ENCODE measurements at regions not wholly inside any gene's neighbourhood (a gene's known extent, or its start where the extent isn't known, plus 50 kb on each side); places are given as distances from the start of the nearest gene placed in this dataset.
"Not testable (repeated sequence)": the region's sequence is repeated elsewhere in the genome, so short reads cannot be mapped to it uniquely, and the experiment has no call there.

DNA sequence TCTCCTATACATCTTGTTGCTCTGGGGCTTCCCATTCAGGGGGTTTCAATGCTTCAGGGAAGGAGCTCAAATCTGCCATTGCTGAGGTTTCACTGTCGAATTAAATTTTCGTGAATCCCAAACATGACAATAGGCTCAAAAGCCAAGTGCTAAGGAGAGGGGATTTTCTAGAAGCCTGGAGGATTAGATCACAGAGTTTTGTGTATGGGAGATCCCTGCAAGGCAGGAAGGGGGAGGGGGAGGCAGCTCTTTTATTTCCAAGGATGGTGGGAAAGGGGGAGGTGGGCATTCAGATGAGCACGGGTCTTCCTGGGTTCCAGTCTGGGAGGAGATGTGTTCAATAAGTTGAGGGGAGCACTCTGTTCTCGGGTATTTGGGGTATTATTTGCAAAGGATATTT lies 69.9 kb upstream of the DLG1 start:
- DNase-seq (ENCODE audit: low spot score): no peak

GRCh38 chr3:197367081-197367780 lies 68.8 kb upstream of the DLG1 start:
- no peak for DNase-seq (ENCODE audit: low spot score)

- DNase-seq (ENCODE audit: low spot score): no peak
Observed at GRCh38 chr3:197366301-197367044, 68.1 kb upstream of the DLG1 start.

DNA sequence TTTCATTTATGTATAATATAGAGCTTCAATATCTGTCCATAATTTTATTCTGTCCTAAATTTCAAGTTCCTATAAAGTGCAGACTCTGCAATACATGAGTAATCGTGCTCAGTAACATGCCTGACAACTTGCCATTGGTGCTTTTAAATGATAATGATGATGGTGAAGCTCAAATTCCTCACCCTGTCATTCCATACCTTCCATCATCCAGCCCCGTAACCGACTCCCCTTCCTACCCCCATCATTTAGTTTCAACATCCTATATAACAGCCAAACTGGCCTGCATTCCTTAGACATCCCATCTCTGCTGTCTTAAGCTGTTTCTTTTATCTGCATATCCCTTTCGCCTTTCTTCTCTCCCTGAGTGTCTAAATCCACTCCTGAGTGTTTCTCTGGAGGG lies 67.2 kb upstream of the DLG1 start:
- DNase-seq (ENCODE audit: low spot score): no peak

GRCh38 chr3:197364410-197365071 lies 66.1 kb upstream of the DLG1 start:
- no peak for DNase-seq (ENCODE audit: low spot score)

DNA sequence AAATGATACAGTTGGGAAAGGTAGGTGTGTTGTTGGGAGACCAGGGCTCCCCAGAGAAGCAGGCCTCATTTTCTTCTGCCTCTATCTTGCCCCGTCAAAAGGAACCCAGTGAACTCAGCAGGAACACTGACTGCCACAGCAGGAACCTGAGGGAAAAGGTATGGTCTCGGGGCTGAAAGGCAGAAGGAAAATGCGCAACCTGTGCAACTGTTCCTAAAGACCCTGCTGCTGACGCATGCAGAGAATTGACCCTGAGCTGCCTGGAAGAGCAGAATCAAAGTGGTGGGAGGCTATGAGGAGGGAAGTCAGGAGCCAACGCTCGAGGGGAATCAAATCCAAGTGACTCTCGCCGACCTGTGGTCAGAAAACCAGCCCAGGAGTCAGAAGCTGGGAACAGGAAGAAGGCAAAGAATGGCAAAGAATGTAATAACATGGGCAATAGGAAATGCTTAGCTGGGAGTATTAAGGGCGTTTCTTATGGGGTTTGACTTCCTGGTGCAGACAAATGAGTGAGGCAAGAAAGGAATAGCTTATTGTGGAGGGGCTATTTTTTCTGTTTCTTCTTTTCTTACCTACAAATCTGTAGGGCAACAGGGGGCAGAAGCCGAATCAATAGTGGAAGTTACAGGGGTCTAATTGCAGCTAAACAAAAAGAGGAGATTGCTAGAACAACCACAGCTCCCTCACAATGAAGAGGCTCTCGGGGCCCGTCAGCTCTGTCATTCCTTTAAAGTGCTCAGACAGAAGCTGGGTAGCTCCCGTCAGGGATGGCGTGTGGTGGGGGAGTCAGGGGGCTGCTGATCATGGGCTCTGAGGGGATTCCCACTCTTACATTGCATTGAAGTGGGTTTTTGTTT lies 65.4 kb upstream of the DLG1 start:
- no peak for DNase-seq (ENCODE audit: low spot score)

DNA sequence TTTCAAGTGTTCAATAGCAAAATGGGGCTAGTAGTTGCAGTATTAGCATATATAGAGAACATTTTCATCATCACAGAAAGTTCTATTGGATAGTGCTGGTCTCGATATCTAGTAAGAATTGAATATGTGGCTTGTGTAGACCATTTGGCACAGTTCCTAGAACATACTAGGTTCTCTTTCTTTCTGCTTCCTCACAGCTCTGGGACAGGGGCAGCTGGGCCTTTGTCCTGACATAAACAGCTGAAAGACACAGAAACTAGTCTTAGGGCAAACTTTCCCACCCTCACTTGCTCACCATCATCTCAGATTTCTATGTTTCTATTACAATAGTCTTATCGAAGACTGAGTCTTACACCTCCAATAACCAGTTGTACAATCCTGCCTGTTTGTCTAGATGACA lies 63.7 kb upstream of the DLG1 start:
- no peak for DNase-seq (ENCODE audit: low spot score)

DNA sequence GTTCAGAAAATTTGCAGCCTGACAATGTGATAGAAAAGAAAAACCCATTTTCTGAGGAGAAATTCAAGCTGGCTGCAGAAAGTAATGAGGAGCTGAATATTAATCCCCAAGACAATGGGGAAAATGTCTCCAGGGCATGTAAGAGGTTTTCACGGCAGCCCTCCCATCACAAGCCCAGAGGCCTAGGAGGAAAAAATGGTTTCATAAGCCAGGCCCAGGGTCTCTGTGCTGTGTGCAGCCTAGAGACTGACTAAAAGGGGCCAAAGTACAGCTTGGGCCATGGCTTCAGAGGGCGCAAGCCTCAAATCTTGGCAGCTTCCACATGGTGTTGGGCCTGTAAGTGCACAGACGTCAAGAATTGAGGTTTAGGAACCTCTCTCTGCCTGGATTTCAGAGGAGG lies 61.7 kb upstream of the DLG1 start:
- not testable (repeated sequence) for DNase-seq (ENCODE audit: low spot score)

DNA sequence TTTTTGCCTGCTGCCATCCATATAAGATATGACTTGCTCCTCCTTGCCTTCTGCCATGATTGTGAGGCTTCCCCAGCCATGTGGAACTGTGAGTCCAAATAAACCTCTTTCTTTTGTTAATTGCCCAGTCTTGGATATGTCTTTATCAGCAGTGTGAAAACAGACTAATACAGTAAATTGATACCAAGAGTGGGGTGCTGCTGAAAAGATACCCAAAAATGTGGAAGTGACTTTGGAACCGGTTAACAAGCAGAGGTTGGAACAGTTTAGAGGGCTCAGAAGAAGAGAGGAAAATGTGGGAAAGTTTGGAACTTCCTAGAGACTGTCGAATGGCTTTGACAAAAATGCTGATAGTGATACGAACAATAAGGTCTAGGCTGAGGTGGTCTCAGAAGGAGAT lies 61.1 kb upstream of the DLG1 start:
- not testable (repeated sequence) for DNase-seq (ENCODE audit: low spot score)

- no peak for DNase-seq (ENCODE audit: low spot score)
Observed at GRCh38 chr3:197356741-197357140, 58.3 kb upstream of the DLG1 start.

DNA sequence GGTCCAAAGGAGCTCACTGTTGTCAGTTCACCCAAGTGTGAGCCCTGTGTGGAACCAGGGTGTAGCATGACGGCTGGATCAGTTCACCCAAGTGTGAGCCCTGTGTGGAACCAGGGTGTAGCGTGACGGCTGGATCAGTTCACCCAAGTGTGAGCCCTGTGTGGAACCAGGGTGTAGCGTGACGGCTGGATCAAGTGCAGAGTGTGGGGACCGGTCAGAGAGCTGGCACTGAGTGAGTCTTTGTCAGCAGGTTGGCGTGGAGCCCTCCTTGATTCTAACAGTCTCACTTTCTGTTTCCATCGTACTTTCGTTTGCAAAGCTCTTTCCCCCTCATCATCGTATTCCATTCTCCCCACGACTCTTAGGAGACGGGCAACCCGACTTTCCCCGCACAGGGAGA lies 57.9 kb upstream of the DLG1 start:
- no peak for DNase-seq (ENCODE audit: low spot score)

DNA sequence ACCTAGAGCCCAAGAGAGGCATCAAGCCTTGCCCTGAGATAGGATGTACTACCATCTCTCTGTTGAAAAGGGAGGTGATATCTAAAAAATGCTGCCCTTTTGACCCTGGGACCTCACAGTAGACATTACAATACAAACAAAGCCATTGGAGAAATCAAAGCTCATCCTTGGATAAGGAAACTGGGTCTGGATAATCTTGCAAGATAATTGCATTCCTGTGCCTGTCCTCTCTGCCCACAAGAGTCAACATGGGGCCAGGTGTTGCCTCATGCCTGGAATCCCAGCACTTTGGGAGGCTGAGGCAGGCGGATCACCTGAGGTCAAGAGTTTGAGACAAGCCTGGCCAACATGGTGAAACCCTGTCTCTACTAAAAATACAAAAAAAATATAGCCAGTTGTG lies 57.3 kb upstream of the DLG1 start:
- DNase-seq (ENCODE audit: low spot score): no peak

GRCh38 chr3:197354568-197355001 lies 56.2 kb upstream of the DLG1 start:
- DNase-seq (ENCODE audit: low spot score): peak; percentile 65

GRCh38 chr3:197353867-197354567 lies 55.6 kb upstream of the DLG1 start:
- DNase-seq (ENCODE audit: low spot score): no peak

- no peak for DNase-seq (ENCODE audit: low spot score)
Observed at GRCh38 chr3:197353001-197353866, 54.8 kb upstream of the DLG1 start.

GRCh38 chr3:197352382-197352781 lies 54.0 kb upstream of the DLG1 start:
- DNase-seq (ENCODE audit: low spot score): peak; percentile 25

GRCh38 chr3:197350446-197350845 lies 52.0 kb upstream of the DLG1 start:
- no peak for DNase-seq (ENCODE audit: low spot score)

- DNase-seq (ENCODE audit: low spot score): no peak
Observed at GRCh38 chr3:197349368-197349767, 51.0 kb upstream of the DLG1 start.

Measured in hepatic stellate cell (primary cell).